Spinal cord (tissue), 9 donors: ENCODE measurements at regions not wholly inside any gene's neighbourhood (a gene's known extent, or its start where the extent isn't known, plus 50 kb on each side); places are given as distances from the start of the nearest gene placed in this dataset.
A peak's percentile ranks its signal among the peaks of the same experiment; 100 is the strongest.
"Not testable (repeated sequence)": the region's sequence is repeated elsewhere in the genome, so short reads cannot be mapped to it uniquely, and the experiment has no call there.

Experiments used
- DNase-seq, 6 donors: peaks; one replicate each; pipeline versions ENCODE4 v3.0.0 to v3.0.0-alpha.2; 2013 to 2015; ENCODE audit warnings: low spot score in 6 of 6, low read depth in 4 of 6
- H3K27ac ChIP-seq: one replicate; pipeline ENCODE4 v1.5.1; 2013; ENCODE audit warnings: low read depth, low read length, control low read depth
- H3K27me3 ChIP-seq: one replicate; pipeline ENCODE4 v1.6.1; 2013; ENCODE audit warnings: low read length; ENCODE audit not compliant: control insufficient read depth, insufficient read depth
- H3K36me3 ChIP-seq: one replicate; pipeline ENCODE4 v1.6.1; 2013; ENCODE audit warnings: low read length; ENCODE audit not compliant: control insufficient read depth, insufficient read depth
- H3K4me1 ChIP-seq: one replicate; pipeline ENCODE4 v1.6.1; 2013; ENCODE audit warnings: low read length; ENCODE audit not compliant: control insufficient read depth, insufficient read depth
- H3K4me3 ChIP-seq: one replicate; pipeline ENCODE4 v1.5.1; 2013; ENCODE audit warnings: low read depth, low read length, control low read depth
- H3K9me3 ChIP-seq: one replicate; pipeline ENCODE4 v1.6.1; 2013; ENCODE audit warnings: low read length; ENCODE audit not compliant: control insufficient read depth, insufficient read depth
- WGBS: methylation state at CpG from one replicate; pipeline ENCODE4 v1.1.5; 2013; ENCODE audit warnings: missing lambda C conversion rate; ENCODE audit not compliant: insufficient coverage; 5-methylcytosine and 5-hydroxymethylcytosine counted together
- donor health status: healthy.

DNA sequence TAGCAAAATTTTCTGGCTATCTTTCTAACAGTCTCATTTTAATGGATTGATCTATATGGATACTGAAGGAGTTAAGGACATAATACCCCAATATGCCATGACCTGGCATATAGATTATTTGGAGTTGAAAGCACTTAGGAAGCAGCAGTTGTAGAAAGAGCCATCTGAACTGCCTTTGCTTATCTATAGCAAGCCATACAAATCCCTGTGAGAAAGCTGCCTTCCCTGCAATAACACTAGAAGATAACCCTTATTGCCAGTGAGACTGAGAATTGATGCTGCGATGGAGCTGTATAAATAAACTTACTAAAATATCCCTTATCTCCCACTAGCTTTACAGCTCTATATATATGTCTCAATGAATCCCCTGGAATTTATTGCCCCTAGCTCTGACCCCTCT, 346.3 kb downstream of the TECRL start:
- DNase-seq: peak in 1 of 6 donors; percentile 12
- Histone ChIP-seq H3K27ac (no peak overlapping the region), H3K27me3 (no peaks in the 10 kb centered on the region), H3K4me1 (no peaks in the 10 kb centered on the region), H3K9me3 (no peaks in the 10 kb centered on the region), H3K4me3 (no peak overlapping the region), H3K36me3 (no peaks in the 10 kb centered on the region)
- WGBS: no CpG with 5 or more reads among the region's 1 CpG

DNA sequence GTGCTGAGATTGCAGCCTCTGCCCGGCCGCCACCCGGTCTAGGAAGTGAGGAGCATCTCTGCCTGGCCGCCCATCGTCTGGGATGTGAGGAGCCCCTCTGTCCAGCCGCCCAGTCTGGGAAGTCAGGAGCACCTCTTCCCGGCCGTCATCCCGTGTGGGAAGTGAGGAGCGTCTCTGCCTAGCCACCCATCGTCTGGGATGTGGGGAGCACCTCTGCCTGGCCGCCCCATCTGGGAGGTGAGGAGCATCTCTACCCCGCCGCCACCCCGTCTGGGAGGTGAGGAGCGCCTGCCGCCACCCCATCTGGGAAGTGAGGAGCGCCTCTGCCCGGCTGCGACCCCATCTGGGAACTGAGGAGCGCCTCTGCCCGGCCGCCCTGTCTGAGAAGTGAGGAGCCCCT, 372.2 kb downstream of the TECRL start:
- WGBS: 98% methylated on average over 12 of the region's 23 CpGs
- DNase-seq: not testable (repeated sequence)

DNA sequence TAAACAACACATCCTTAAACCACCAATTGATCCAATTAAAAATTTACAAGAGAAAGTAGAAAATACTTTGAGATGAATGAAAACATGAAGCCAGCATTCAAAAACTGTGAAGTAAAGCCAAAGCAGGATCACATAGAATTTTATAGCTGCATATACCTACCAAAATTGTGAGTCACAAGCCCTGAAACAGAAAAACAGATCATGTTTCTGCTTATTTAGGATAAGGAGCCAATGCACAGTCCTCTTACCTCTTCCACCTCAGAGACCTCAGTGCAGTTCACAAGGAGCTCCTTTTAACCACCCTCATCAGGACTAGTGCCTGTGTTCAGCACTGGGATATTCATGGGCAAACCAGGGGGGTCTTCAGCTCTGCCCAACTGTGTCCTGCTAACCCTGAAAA, 386.7 kb downstream of the TECRL start:
- H3K4me1 ChIP-seq: no peaks in the 10 kb centered on the region
- no peak for DNase-seq
- H3K9me3 ChIP-seq: no peaks in the 10 kb centered on the region
- no peak overlapping the region for H3K27ac ChIP-seq
- no peaks in the 10 kb centered on the region for H3K36me3 ChIP-seq
- no peaks in the 10 kb centered on the region for H3K27me3 ChIP-seq
- H3K4me3 ChIP-seq: no peak overlapping the region

More for the DNA sequence above, 372.2 kb downstream of the TECRL start:
- H3K4me1 ChIP-seq, H3K27me3 ChIP-seq, H3K4me3 ChIP-seq, H3K27ac ChIP-seq, H3K9me3 ChIP-seq, H3K36me3 ChIP-seq: not testable (repeated sequence)

DNA sequence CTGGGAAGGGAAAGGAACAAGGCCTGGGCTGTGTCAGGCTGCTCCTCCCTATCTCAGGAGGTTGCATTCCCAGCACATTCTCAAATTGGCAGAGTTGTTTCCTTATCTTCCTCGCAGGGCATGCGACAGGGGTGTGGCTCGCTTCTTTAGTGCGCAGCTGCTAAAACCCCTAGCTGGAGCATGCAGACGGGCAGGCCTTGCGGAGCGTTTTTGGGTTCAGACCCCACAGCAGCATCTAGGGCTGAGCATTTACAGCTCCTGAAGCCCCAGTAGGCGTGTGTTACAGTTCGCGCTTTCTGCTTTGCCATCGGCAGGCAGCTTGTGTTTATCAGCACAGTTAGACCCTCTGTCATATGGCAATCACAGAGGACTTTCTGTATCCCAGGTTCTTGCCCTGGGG, 392.4 kb downstream of the TECRL start:
- Histone ChIP-seq H3K4me1 (no peaks in the 10 kb centered on the region), H3K36me3 (no peaks in the 10 kb centered on the region), H3K4me3 (no peak overlapping the region), H3K27ac (no peak overlapping the region), H3K27me3 (no peaks in the 10 kb centered on the region), H3K9me3 (no peaks in the 10 kb centered on the region)
- 88% methylated on average over 10 of the region's 11 CpGs for WGBS
- no peak for DNase-seq

DNA sequence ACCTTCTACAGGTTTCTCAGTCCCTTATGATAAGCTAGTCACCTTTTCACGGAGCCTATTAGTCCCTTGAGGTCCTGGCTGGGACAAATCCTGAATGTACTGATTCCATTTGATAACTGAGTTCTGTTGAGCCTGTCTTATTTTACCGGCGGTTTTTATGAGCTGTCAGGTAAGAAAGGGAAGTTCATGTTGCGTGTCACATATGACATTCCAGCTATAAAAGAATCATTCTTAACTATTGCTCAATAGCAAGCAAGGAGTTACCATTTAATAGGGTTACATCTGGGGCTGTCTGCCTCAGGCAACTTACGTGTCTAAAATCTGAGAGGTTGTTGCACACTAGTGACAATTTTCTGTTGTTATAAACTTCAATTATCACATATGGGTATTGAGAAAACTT, 394.6 kb downstream of the TECRL start:
- Histone ChIP-seq H3K27me3 (no peaks in the 10 kb centered on the region), H3K36me3 (no peaks in the 10 kb centered on the region), H3K4me3 (no peak overlapping the region), H3K9me3 (no peaks in the 10 kb centered on the region), H3K4me1 (no peaks in the 10 kb centered on the region), H3K27ac (no peak overlapping the region)
- WGBS: no CpG with 5 or more reads among the region's 5 CpGs
- DNase-seq: no peak

DNA sequence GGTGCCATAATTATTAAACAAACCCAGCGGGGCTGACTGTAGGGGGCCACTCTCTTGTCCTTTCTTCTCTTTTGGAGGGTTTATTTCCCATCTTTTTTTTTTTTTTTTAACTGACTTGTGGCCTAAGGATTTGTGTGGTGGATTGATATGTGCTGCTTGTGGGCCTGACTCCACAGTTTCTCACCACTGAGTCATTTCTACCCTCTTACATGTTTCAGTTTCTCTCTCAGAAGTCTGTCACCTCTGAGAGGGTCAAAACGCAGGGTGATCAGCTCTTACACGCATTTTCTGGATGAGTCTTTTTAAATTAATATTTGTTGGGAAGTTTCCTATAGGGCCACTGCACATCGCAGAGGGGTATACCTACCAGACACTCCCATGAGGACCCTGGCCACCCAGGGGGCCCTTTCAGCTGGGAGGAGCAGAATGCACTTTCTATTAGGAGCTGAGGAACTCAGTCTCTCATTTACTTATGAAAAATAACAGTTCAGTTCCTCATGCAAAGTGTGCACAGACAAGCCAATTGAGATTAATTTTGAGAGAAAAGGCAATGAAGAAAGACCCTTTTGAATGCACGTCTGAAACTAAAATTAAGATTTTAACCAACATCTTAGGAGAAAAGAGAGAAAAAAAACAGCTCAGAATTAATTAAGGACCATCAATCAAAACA, 407.9 kb downstream of the TECRL start:
- Histone ChIP-seq H3K27ac (no peak overlapping the region), H3K27me3 (no peaks in the 10 kb centered on the region), H3K4me3 (no peak overlapping the region), H3K36me3 (no peaks in the 10 kb centered on the region), H3K9me3 (peaks cover 1% of the 10 kb centered on the region), H3K4me1 (no peaks in the 10 kb centered on the region)
- no peak for DNase-seq
- WGBS: no CpG with 5 or more reads among the region's 5 CpGs

DNA sequence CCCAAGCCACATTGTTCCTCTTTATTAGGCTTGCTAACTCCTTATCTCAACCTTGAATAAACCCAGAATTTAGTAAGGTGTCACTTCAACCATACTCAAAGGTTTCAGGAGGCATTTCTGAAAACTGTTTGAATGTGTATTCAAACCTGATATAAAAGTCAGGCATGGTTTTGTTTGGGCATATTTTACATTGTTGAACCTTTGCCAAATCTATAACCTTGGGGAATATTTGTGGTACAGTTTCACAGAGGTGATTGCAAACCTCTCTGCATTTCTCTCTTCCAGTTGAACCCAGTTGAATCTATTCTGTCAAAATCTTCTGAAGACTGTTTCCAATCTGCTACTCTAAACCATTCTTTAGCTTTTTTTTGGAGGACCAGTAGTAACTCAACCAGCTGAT, 409.0 kb downstream of the TECRL start:
- H3K4me3 ChIP-seq: no peak overlapping the region
- H3K36me3 ChIP-seq: no peaks in the 10 kb centered on the region
- peaks cover 1% of the 10 kb centered on the region for H3K9me3 ChIP-seq
- no peaks in the 10 kb centered on the region for H3K4me1 ChIP-seq
- no peaks in the 10 kb centered on the region for H3K27me3 ChIP-seq
- H3K27ac ChIP-seq: no peak overlapping the region
- no peak for DNase-seq

DNA sequence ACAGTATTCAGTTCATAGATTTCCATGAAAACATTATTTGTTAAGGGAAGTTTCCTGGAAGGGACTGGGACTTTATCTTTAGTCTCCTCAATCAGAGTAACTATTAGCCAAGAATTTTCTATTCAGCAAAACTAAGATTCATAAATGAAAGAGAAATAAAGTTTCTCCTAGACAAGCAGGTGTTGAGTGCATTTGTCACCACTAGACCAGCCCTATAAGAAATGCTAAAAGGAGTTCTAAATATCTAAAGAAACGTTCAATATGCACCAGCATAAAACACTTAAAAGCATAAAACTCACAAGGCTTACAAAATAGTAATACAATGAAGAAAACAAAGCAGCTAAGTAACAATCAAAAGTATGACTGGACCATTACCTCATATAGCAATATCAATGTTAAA, 423.0 kb downstream of the TECRL start:
- H3K27me3 ChIP-seq: no peaks in the 10 kb centered on the region
- WGBS: no CpG with 5 or more reads among the region's 1 CpG
- no peak overlapping the region for H3K27ac ChIP-seq
- no peak for DNase-seq
- H3K4me3 ChIP-seq: no peak overlapping the region
- H3K4me1 ChIP-seq: no peaks in the 10 kb centered on the region
- no peaks in the 10 kb centered on the region for H3K9me3 ChIP-seq
- H3K36me3 ChIP-seq: no peaks in the 10 kb centered on the region

DNA sequence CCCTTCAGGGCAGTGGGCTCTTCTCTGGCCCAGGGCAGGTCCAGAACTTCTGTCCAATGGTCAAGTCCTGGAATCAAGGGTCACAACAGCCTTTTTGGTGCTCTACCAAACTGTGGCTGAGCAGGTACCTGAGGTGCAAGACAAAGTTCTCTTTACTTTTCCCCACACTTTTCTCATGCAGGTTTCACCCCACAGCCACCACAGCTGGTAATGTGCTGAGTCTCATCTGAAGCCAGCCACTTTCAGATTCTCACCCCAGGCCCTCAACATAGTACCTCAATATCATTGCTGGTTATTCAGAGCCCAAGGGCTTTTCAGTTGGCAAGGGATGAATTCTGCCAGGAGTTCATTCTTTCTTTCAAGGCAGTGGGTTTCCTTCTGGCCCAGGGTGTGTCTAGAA, 426.0 kb downstream of the TECRL start:
- Histone ChIP-seq H3K4me3 (no peak overlapping the region), H3K4me1 (no peaks in the 10 kb centered on the region), H3K27ac (no peak overlapping the region), H3K36me3 (no peaks in the 10 kb centered on the region), H3K9me3 (no peaks in the 10 kb centered on the region), H3K27me3 (no peaks in the 10 kb centered on the region)
- DNase-seq: no peak

DNA sequence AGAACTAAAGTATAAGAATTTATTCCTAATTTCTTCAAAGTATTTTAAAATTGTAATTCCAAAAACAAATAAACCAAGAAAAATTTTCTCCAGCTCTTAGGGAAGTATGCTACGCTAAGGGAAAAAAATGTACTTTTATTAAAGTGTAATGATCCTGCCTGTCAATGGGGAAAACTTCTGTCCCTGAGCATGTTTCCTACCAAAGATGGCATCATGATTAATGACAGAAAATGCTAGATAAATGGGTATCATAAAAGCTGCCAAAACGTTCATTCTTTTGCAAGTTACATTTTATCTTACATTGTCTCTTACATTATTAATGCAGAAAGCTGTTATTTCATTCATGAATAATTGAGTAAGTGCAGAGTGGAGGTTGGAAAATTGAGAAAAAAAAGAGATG, 443.4 kb downstream of the TECRL start:
- H3K9me3 ChIP-seq: no peaks in the 10 kb centered on the region
- H3K36me3 ChIP-seq: no peaks in the 10 kb centered on the region
- H3K4me1 ChIP-seq: no peaks in the 10 kb centered on the region
- no peaks in the 10 kb centered on the region for H3K27me3 ChIP-seq
- H3K27ac ChIP-seq: no peak overlapping the region
- no CpG with 5 or more reads among the region's 2 CpGs for WGBS
- no peak overlapping the region for H3K4me3 ChIP-seq
- DNase-seq: peak in 1 of 6 donors; percentile 43
